GM18909 (cell line): ENCODE measurements at regions not wholly inside any gene's neighbourhood (a gene's known extent, or its start where the extent isn't known, plus 50 kb on each side); places are given as distances from the start of the nearest gene placed in this dataset.

ENCODE experiments used
- ATAC-seq: cut with Tn5 transposase; IDR thresholded peaks from one replicate; pipeline ENCODE4 v1.9.1; 2021; ENCODE audit warnings: mild to moderate bottlenecking; ENCODE audit not compliant: unreplicated experiment, poor library complexity

DNA sequence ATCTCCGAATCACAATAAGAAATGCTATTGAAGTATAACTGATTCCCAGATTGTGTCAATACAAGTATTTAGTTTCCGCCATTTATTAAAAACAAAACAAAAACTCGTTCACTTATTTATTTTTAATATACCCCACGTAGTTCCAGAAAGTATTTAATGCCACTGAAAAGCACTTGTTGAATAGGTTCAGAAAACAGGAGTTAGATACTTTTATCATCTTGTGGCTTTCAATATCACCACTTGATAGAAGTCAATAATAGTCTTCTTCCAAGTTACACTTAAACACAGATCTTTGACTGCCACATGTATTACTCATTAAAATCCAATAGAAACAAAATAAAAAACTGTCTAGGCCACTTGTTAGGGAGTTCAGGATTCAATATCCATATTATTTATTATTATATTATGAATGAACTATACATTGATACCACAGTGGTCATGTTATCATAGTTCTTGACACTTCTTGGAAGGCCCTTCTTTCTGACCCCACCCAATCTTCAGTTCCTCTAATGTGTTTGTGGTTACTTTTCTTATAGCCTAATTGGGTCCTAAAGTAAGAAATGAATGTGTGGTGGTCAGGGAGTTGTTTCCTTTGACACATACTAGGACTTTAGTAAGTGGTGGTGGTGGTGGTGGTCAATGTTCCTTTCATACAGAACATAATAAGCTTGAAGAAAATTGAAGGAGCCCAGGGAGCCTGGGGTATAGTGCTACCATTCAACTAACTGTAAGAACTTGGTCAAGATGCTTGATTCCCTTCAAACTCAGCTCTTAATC lies 221.3 kb upstream of the ITGA4 start:
- peak; percentile 98 for ATAC-seq

DNA sequence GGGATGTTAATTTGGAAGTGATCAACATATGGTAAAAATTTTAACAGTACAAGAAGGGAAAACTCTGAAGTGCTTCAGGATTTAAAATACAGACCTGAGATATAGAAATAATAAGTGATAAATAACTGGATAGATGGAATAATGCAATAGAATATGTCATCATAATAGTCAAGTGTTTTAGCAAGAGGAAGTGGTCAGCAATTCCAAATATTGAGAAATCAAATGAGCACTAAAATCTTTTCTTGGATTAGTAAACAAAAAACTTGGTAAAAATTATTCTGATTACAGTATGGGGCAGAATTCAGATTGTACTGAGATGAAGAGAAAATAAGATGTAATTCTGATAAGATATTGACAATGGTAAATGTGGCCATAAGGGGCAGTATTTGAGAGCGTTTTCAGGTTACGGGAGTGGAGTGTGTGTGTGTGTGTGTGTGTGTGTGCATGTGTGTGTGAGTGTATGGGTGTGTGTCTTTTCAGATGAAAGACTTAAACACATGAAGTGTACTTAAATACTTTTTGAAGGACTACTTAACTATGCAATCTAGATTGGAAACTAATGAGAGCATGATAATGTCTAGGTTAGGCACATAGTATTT lies 217.9 kb upstream of the ITGA4 start:
- no peak for ATAC-seq

DNA sequence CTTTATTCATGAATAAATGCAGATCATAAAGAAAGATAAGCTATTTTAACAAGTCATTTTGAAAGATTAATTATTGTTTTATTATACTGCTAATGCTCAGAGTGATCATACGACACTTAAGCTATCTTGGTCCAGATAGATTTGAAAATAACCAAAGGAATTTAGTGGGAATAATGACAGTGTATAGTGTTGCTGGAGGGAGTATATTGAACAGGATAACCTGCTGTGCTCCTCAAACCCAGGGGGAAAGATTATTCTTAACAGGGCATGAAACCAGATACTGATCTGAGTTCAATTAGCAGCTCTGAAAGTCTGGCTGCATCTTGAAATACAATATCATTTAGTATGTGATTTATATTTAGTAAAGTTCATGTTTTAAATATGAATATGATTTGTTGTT lies 216.3 kb upstream of the ITGA4 start:
- no peak for ATAC-seq

DNA sequence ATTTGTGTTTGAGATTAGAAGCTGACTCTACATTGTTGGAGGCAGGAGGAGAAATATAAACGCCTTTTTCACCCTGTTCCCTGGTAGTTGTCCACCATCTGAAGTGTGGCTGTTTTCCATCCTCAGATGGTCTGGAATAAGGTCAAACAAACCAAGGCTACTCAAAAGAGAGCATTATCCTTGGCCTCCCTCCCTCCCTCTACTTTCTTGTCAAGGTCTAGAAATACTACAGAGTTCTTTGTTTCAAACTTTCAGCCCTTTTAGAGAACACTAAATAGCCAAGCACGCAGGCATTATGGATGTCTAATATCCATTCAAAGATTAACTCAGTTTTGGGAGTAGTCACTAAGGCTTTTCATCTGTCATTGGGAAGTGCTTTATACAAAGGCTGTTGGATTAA lies 215.8 kb upstream of the ITGA4 start:
- ATAC-seq, result no peak

GRCh38 chr2:181241797-181242196 lies 215.4 kb upstream of the ITGA4 start:
- peak; percentile 97 for ATAC-seq

DNA sequence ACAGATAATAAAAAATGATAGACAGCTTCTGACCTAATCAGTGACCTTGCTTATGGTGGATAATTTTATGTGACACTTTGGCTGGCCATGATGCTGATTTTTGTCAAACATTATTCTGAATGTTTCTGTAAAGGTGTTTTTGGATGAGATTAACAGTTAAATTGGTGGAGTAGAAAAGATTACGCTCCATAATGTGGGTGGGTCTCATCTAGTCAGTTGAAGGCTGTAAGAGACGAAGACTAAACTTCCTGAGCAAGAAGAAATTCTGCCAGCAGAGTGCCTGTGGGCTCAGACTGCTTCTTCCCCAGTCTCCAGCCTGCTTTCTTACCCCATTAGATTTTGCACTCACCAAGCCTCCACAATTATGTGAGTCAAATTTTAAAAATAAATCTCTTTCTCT lies 214.9 kb upstream of the ITGA4 start:
- no peak for ATAC-seq

- no peak for ATAC-seq
These were observed 213.9 kb upstream of the ITGA4 start for GRCh38 chr2:181243319-181243718.

- ATAC-seq, result no peak
These were observed 206.5 kb upstream of the ITGA4 start for GRCh38 chr2:181250691-181251090.

DNA sequence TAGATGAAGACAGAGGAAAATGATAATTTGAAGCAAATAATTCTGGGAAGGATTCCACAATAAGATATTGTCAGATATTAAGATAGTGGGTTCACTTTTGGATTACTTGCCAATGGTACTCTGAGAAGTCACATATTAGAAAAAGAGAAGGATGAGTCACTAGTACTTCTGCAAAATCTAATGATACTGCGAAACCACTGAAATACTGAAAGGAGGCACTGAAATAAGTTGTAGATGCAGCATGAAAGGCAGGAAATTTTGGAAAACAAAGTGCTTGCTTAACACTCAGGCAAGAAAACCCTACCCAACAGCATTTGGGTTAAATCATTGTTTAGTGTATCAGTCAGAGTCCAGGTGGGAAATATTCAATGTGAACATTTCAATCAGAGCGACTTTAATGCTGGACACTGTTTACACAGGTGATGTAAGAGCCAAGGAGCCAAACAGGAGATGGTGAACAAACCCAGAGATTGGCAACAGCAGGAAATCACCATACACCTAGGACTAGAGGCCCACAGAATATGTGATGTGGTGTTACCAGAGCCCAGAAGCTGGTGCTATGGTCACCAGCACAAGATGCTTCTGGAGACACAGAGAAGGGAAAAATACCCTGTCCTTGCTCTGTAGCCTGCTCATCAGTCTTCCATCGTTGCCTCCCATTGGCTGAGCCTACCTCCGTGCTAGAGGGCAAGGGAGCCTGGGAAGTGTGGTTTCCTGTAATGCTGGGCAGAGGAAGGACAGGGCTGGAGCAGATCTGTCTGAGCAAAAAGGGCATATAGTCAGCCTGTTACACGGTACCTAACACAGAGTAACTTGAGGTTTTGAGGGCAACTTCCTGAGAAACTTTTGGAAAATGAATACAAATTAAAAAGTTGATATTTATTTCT lies 204.7 kb upstream of the ITGA4 start:
- no peak for ATAC-seq

GRCh38 chr2:181253438-181253837 lies 203.7 kb upstream of the ITGA4 start:
- no peak for ATAC-seq

GRCh38 chr2:181255651-181256050 lies 201.5 kb upstream of the ITGA4 start:
- no peak for ATAC-seq

GRCh38 chr2:181258720-181259119 lies 198.5 kb upstream of the ITGA4 start:
- ATAC-seq, result no peak

DNA sequence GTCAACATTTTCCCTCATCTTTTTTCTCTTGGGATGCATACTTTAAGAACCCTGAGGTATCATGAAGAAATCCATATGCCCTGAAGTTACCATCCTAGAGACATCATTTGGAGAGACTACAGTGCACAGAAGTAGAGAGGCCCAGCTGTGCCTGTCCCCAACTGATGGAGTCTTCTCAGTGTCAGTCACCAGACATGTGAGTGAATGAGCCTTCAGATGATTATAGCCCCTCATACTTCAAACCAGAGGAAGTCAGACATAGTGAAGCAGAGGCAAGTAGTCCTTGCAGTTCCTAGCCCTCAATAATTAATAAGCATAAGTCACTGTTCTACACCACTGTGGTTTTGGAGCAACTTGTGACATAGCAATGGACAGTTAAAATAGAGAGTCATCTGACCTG lies 194.4 kb upstream of the ITGA4 start:
- ATAC-seq, result no peak

DNA sequence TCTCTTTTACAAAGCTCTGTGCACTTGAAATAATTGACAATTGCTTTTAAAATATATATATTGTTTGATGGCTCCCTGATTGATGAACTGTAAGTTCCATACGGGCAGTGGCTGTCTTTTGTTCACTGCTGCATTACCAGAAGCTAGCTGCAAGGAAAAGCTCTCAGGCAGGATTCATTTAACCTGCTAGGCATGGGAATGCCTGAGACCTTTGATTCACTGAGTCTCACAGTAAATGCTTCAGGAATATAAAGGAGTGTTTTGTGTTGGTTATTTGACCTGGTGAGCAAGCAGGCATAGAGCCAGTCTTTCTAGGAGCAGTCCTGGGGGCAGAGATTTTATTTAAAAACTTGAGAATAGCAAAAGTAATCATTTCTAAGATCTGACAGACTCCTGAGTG lies 193.2 kb upstream of the ITGA4 start:
- no peak for ATAC-seq

- no peak for ATAC-seq
These were observed 192.7 kb upstream of the ITGA4 start for GRCh38 chr2:181264441-181264840.

DNA sequence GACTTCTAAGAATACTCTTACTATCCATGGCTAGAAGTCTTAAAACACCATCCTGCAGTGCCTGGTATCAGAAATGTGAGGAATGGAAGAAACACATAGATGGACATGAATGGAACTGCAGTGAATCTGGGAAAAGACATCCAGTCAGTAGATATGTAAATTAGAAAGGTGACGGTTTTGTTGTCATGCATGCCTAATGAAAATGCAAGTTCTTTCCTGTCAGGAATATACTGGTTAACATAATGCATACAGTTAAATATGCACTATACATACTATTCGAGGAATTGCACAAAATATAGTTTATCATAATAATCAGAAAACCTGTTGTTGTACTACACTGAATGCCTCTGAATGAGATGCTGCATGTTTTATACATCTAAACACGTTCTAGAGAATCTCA lies 190.6 kb upstream of the ITGA4 start:
- ATAC-seq, result no peak

DNA sequence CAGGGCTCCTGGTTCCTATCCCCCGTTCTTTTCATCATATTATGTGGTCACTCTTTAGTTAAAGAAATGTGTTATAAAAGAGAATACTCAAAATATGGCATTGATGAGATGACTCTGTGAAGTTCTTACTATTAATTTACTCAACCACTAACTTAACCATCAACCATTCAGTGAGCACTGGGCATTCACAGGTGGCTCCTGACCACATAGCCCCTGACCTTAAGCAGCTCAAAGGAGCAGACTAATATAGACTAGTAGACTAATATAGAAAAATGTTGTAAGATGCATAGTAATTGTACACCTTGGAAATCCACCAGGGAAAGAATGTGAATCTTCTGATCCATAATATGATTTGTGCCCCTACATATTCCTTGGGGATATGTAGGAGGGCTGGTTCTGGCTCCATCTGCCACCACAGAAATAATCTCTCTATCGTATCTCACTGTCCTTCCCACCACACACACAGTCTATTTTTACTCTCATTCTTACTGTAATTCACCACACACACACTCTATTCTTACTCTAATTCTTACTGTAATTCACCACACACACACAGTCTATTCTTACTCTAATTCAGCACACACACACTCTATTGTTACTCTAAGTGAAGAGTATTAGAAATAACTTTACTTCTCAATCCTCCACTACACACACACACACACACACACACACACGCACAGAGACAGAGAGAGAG lies 188.9 kb upstream of the ITGA4 start:
- ATAC-seq, result peak; percentile 69

DNA sequence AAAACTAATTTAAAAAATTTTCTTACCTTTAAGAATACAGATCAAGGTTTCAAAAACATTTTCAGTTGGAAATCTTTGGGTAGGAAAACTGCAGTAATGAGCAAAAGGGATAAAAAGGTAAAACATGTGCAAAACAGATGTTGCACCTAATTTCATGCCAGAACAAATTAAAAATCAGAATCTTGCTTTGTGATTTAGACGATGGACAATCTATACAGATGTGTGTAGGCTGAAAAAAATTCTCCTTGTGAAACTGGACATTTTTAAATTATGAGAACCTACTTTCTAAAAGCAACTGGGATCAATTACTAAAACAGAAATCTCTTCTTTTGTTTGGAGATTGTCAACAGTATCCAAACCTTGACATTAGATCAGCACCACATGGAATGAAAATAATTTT lies 183.2 kb upstream of the ITGA4 start:
- no peak for ATAC-seq

GRCh38 chr2:181275643-181276070 lies 181.5 kb upstream of the ITGA4 start:
- ATAC-seq, result no peak

GRCh38 chr2:181281206-181281832 lies 175.9 kb upstream of the ITGA4 start:
- no peak for ATAC-seq
